ENCODE measurements at regions not wholly inside any gene's neighbourhood (a gene's known extent, or its start where the extent isn't known, plus 50 kb on each side); places are given as distances from the start of the nearest gene placed in this dataset.

- TF ChIP-seq CTCF (IDR thresholded peaks at IDR 0.05) = no peak
Observed at GRCh38 chr3:118736107-118736506, 298.5 kb downstream of the IGSF11 start.

DNA sequence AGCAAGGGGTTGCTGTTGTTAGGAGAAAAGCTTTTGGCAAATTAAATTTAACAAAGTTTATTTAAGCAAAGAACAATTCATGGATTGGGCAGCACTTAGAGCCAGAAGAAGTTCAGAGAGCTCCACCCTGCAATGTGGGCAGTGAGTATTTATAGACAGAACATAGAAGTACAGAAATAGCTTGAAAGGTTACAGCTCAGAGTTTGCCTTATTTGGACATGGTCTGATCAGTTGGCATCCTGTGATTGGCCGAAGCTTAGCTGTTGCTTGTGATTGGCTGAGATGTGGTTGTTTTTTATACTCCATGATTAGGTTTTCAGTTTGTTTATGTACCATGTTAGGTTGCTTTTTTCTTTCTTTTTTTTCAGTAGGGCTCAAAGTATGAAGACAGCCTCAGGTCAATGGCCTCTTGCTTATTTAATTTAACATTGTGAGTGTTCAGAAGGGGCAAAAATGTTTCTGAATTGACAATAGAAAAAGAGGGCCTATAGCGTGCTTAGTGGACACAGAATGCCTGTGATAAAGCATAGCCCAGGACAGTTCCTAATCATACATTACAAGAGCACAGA lies 293.8 kb downstream of the IGSF11 start:
- TF ChIP-seq CTCF (IDR thresholded peaks at IDR 0.05) = no peak

DNA sequence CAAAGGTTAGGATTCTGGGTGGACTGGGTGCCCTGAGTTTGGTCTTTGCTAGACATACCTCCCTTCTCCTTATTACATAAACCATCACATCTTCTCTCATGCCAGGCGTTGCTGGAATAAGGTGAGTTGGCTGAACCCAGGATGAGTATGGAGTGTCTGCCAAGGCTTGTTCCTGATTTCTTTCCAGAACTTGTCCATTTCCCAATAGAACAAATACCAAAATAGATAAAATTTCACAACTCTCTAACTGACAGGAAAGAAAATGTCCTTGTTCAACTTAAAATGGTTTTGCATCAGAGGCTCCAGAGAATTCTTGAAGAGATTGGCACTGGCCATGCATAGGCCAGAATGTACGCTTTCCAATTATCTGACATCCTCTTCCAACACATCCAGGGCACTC lies 291.9 kb downstream of the IGSF11 start:
- TF ChIP-seq CTCF (IDR thresholded peaks at IDR 0.05) = no peak

DNA sequence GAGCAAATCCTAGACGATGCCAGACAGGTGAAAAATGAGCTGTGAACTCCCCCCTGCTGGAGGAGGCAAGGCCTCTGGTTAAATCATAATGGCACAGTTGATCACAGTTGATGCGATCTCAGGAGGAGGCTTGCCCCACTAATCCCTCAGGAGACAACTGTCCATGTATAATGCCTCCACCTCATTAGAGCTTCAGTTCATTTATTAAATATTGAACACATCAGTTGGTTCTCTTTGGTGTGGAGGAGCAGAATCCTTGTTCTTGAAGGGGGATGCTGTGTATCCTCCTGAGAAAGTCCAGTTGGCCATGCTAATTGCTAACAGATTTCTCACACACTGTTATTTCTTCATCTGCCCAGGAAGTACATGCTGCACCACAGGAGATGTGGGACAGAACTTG lies 290.5 kb downstream of the IGSF11 start:
- TF ChIP-seq CTCF (IDR thresholded peaks at IDR 0.05) = no peak

GRCh38 chr3:118754406-118755252 lies 280.0 kb downstream of the IGSF11 start:
- no peak for TF ChIP-seq CTCF (IDR thresholded peaks at IDR 0.05)

GRCh38 chr3:118755253-118755801 lies 279.3 kb downstream of the IGSF11 start:
- no peak for TF ChIP-seq CTCF (IDR thresholded peaks at IDR 0.05)

DNA sequence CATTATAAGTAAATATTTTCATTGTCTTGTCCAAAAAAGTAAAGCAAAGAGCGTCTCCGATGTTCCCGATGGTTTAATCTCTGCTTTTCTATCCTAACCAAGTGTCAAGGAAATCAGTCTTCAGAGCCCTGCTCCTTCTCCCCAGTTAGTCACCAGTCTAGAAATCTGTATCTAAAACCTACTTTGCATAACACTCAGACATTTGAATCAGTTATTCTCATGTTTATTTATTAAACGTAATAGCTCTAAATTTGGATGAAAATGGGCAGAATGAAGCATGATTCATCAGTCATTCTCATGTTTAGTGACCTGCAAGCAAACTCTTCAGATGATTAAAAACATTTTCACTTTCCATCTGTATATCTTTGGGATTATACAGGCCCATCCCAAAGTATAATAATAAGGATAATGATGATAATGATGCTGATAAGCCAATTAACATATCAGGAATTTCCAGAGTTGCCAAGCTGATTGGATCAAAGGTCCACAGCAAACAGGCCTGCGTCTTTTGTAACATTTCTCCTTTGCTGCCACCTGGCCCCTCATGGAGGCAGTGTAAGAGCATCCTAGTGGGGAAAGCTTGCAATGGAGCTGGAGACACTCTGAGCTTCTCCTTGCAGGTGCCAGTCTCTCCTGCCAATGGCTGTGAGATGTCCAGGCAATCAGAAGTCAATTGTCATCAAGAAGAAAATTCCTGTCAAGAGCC lies 273.9 kb downstream of the IGSF11 start:
- TF ChIP-seq CTCF (IDR thresholded peaks at IDR 0.05) = no peak

Measured in LNCAP (cell line).